Ishikawa (cell line): ENCODE measurements at regions not wholly inside any gene's neighbourhood (a gene's known extent, or its start where the extent isn't known, plus 50 kb on each side); places are given as distances from the start of the nearest gene placed in this dataset.

ENCODE experiments used
- CEBPB ChIP-seq: IDR thresholded peaks from 2 replicates; pipeline ENCODE4 v1.6.1; 2012
- CREB1 ChIP-seq: IDR thresholded peaks from 2 replicates; pipeline ENCODE4 v1.6.1; 2012; ENCODE audit warnings: low read depth
- EGR1 ChIP-seq: IDR thresholded peaks from 2 replicates; pipeline ENCODE4 v1.6.1; 2012
- EP300 ChIP-seq: IDR thresholded peaks from 2 replicates; pipeline ENCODE4 v1.6.1; 2012; ENCODE audit warnings: borderline replicate concordance
- FOXM1 ChIP-seq: IDR thresholded peaks from 2 replicates; pipeline ENCODE4 v1.6.1; 2012; ENCODE audit warnings: low read depth, borderline replicate concordance
- NFIC ChIP-seq: IDR thresholded peaks from 2 replicates; pipeline ENCODE4 v1.6.1; 2012
- RAD21 ChIP-seq: IDR thresholded peaks from 2 replicates; pipeline ENCODE4 v1.6.1; 2012; ENCODE audit warnings: low read depth
- TAF1 ChIP-seq: IDR thresholded peaks from 2 replicates; pipeline ENCODE4 v1.6.1; 2012; ENCODE audit warnings: low read depth, mild to moderate bottlenecking
- TCF12 ChIP-seq: IDR thresholded peaks from 2 replicates; pipeline ENCODE4 v1.6.1; 2012; ENCODE audit warnings: low read depth
- TEAD4 ChIP-seq: IDR thresholded peaks from 2 replicates; pipeline ENCODE4 v1.6.1; 2012
- YY1 ChIP-seq: IDR thresholded peaks from 2 replicates; pipeline ENCODE4 v1.6.1; 2012; ENCODE audit warnings: low read depth
- ZBTB7A ChIP-seq: IDR thresholded peaks from 2 replicates; pipeline ENCODE4 v1.6.1; 2012; ENCODE audit warnings: low read depth
- TF ChIP-seq, protein P1 (sequence below): IDR thresholded peaks from 2 replicates; pipeline ENCODE4 v1.6.1; 2012; ENCODE audit warnings: low read depth, mild to moderate bottlenecking
- TF ChIP-seq, protein P2 (sequence below): IDR thresholded peaks from 2 replicates; pipeline ENCODE4 v1.6.1; 2012
- TF ChIP-seq, protein P3 (sequence below): IDR thresholded peaks from 2 replicates; pipeline ENCODE4 v1.6.1; 2012

- TF ChIP-seq, protein P1, sequence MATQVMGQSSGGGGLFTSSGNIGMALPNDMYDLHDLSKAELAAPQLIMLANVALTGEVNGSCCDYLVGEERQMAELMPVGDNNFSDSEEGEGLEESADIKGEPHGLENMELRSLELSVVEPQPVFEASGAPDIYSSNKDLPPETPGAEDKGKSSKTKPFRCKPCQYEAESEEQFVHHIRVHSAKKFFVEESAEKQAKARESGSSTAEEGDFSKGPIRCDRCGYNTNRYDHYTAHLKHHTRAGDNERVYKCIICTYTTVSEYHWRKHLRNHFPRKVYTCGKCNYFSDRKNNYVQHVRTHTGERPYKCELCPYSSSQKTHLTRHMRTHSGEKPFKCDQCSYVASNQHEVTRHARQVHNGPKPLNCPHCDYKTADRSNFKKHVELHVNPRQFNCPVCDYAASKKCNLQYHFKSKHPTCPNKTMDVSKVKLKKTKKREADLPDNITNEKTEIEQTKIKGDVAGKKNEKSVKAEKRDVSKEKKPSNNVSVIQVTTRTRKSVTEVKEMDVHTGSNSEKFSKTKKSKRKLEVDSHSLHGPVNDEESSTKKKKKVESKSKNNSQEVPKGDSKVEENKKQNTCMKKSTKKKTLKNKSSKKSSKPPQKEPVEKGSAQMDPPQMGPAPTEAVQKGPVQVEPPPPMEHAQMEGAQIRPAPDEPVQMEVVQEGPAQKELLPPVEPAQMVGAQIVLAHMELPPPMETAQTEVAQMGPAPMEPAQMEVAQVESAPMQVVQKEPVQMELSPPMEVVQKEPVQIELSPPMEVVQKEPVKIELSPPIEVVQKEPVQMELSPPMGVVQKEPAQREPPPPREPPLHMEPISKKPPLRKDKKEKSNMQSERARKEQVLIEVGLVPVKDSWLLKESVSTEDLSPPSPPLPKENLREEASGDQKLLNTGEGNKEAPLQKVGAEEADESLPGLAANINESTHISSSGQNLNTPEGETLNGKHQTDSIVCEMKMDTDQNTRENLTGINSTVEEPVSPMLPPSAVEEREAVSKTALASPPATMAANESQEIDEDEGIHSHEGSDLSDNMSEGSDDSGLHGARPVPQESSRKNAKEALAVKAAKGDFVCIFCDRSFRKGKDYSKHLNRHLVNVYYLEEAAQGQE, result no peak
- no peak for TF ChIP-seq YY1
- no peak for TF ChIP-seq EP300
- TF ChIP-seq TAF1, result no peak
- TF ChIP-seq RAD21, result no peak
- TF ChIP-seq TCF12, result no peak
- TF ChIP-seq FOXM1, result no peak
- TF ChIP-seq ZBTB7A, result no peak
- TF ChIP-seq, protein P2, sequence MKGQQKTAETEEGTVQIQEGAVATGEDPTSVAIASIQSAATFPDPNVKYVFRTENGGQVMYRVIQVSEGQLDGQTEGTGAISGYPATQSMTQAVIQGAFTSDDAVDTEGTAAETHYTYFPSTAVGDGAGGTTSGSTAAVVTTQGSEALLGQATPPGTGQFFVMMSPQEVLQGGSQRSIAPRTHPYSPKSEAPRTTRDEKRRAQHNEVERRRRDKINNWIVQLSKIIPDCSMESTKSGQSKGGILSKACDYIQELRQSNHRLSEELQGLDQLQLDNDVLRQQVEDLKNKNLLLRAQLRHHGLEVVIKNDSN, result no peak
- no peak for TF ChIP-seq EGR1
- TF ChIP-seq NFIC, result no peak
- TF ChIP-seq CREB1, result no peak
- no peak for TF ChIP-seq CEBPB
- TF ChIP-seq, protein P3, sequence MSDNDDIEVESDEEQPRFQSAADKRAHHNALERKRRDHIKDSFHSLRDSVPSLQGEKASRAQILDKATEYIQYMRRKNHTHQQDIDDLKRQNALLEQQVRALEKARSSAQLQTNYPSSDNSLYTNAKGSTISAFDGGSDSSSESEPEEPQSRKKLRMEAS, result no peak
These were observed 160.9 kb downstream of the RTL9 start for GRCh38 chrX:110519501-110519900.

DNA sequence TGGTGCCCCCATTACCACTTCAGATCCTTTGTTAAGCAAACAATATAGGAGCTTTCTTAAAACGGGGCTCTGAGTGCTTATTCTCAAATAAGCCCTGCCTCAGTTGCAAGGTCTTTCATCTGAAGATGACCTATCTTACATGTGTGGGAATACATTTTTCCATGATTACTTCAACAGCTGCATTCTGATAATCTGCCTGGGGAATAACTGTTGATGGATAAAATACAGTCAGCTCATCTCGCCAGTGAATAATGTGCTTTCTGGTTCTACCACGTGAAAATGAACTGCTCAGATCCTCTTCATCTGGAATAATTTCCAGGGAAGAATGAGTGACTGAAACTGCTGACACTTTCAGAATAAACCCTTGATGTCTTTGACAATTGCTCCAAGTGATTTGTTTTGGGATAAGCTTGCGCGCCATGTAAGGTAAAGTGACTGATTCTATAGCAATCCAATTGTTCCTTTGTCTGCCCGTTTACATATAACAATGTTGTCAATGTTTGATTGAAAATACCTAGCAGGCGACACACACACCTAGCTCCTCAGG is 161.3 kb downstream of the RTL9 start:
- TF ChIP-seq ZBTB7A, result no peak
- TF ChIP-seq NFIC, result no peak
- TF ChIP-seq EGR1, result no peak
- no peak for TF ChIP-seq RAD21
- TF ChIP-seq TEAD4, result no peak
- TF ChIP-seq CREB1, result no peak

GRCh38 chrX:110531873-110532580 is 173.4 kb downstream of the RTL9 start:
- TF ChIP-seq EGR1, result no peak

- no peak for TF ChIP-seq TCF12
- TF ChIP-seq, protein P3, result no peak
- TF ChIP-seq FOXM1, result no peak
- TF ChIP-seq RAD21, result no peak
- TF ChIP-seq, protein P1, result no peak
- TF ChIP-seq TEAD4, result no peak
- TF ChIP-seq TAF1, result no peak
- TF ChIP-seq ZBTB7A, result no peak
- TF ChIP-seq EGR1, result no peak
- no peak for TF ChIP-seq NFIC
- TF ChIP-seq CREB1, result no peak
- TF ChIP-seq EP300, result no peak
- no peak for TF ChIP-seq YY1
- TF ChIP-seq, protein P2, result no peak
- TF ChIP-seq CEBPB, result no peak
These were observed 173.9 kb downstream of the RTL9 start for GRCh38 chrX:110532581-110532931.

- TF ChIP-seq ZBTB7A (no peak), CEBPB (no peak), RAD21 (no peak), YY1 (no peak), TCF12 (no peak)
- TF ChIP-seq, protein P3, result no peak
- TF ChIP-seq, protein P1, result no peak
These were observed 178.2 kb downstream of the RTL9 start for GRCh38 chrX:110536816-110537215.
